Brain pericyte (primary cell): ENCODE measurements at regions not wholly inside any gene's neighbourhood (a gene's known extent, or its start where the extent isn't known, plus 50 kb on each side); places are given as distances from the start of the nearest gene placed in this dataset.
"Not testable (repeated sequence)": the region's sequence is repeated elsewhere in the genome, so short reads cannot be mapped to it uniquely, and the experiment has no call there.

Experiments used
- DNase-seq: peaks from one replicate; pipeline ENCODE4 v3.0.0-alpha.2; 2012; ENCODE audit warnings: low read depth, low spot score

- DNase-seq = peak; percentile 2
These were observed 132.9 kb upstream of the DAAM1 start for GRCh38 chr14:59055439-59056045.

- DNase-seq = no peak
These were observed 130.9 kb upstream of the DAAM1 start for GRCh38 chr14:59057551-59057950.

GRCh38 chr14:59058776-59059175 is 129.7 kb upstream of the DAAM1 start:
- DNase-seq = not testable (repeated sequence)

GRCh38 chr14:59060841-59061240 is 127.6 kb upstream of the DAAM1 start:
- DNase-seq = no peak

GRCh38 chr14:59061292-59061691 is 127.2 kb upstream of the DAAM1 start:
- no peak for DNase-seq

GRCh38 chr14:59063259-59063658 is 125.2 kb upstream of the DAAM1 start:
- DNase-seq = no peak

GRCh38 chr14:59067127-59067894 is 121.2 kb upstream of the DAAM1 start:
- no peak for DNase-seq

GRCh38 chr14:59069163-59069854 is 119.2 kb upstream of the DAAM1 start:
- no peak for DNase-seq

GRCh38 chr14:59075506-59075905 is 113.0 kb upstream of the DAAM1 start:
- DNase-seq = no peak

GRCh38 chr14:59081720-59082119 is 106.7 kb upstream of the DAAM1 start:
- no peak for DNase-seq

GRCh38 chr14:59085207-59085739 is 103.2 kb upstream of the DAAM1 start:
- no peak for DNase-seq

- DNase-seq = no peak
These were observed 102.1 kb upstream of the DAAM1 start for GRCh38 chr14:59086241-59086882.

GRCh38 chr14:59087240-59087639 is 101.2 kb upstream of the DAAM1 start:
- no peak for DNase-seq

- no peak for DNase-seq
These were observed 100.8 kb upstream of the DAAM1 start for GRCh38 chr14:59087711-59088110.

GRCh38 chr14:59090572-59090971 is 97.9 kb upstream of the DAAM1 start:
- DNase-seq = no peak

- no peak for DNase-seq
These were observed 97.1 kb upstream of the DAAM1 start for GRCh38 chr14:59091404-59091803.

- no peak for DNase-seq
These were observed 96.5 kb upstream of the DAAM1 start for GRCh38 chr14:59091976-59092375.

- no peak for DNase-seq
These were observed 94.6 kb upstream of the DAAM1 start for GRCh38 chr14:59093902-59094301.

GRCh38 chr14:59096303-59096702 is 92.2 kb upstream of the DAAM1 start:
- DNase-seq = no peak

GRCh38 chr14:59097681-59098080 is 90.8 kb upstream of the DAAM1 start:
- no peak for DNase-seq

- DNase-seq = no peak
These were observed 90.1 kb upstream of the DAAM1 start for GRCh38 chr14:59098377-59098776.

GRCh38 chr14:59100205-59100604 is 88.3 kb upstream of the DAAM1 start:
- DNase-seq = no peak
